Thyroid gland (tissue), 4 donors: ENCODE measurements at regions not wholly inside any gene's neighbourhood (a gene's known extent, or its start where the extent isn't known, plus 50 kb on each side); places are given as distances from the start of the nearest gene placed in this dataset.

ENCODE experiments used
- CTCF ChIP-seq, 6 experiments: fragments of 200-600 bp in 3 of 6; fragments of 450-650 bp in 3 of 6; sonication (generic) in 3 of 6; IDR thresholded peaks; one replicate each; pipeline ENCODE4 v1.5.1; 2016 to 2019; ENCODE audit warnings: antibody characterized with exemption in 6 of 6, mild to moderate bottlenecking in 2 of 6, inconsistent platforms in 1 of 6, moderate library complexity in 1 of 6
- POLR2A ChIP-seq, 2 donors: fragments of 450-650 bp; IDR thresholded peaks; one replicate each; pipeline ENCODE4 v1.6.1; 2017; ENCODE audit warnings: antibody characterized with exemption in 2 of 2, mild to moderate bottlenecking in 2 of 2, moderate library complexity in 1 of 2

DNA sequence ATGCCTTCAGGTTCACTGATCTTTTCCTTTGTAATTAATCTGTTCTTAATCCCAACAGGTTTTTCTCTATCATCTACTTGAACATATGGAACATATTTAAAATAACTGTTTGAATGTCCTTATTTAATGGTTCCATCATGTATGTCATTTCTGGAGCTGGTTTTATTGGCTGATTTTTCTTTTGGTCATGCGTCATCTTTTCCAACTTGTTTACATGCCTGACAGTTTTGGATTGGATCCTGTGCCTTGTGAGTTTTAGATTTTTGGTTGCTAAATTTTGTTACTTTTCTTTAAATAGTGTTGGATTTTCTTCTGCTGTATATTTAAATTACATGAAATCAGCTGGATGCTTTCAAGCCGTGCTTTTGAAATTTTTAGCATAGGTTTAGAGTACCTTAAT is 237.3 kb upstream of the DAAM1 start:
- TF ChIP-seq CTCF (IDR thresholded peaks at IDR 0.05): no peak
- no peak for TF ChIP-seq POLR2A (IDR thresholded peaks at IDR 0.05)
